NCI-H446 (cell line): ENCODE measurements at regions not wholly inside any gene's neighbourhood (a gene's known extent, or its start where the extent isn't known, plus 50 kb on each side); places are given as distances from the start of the nearest gene placed in this dataset.

ENCODE experiments used
- DNase-seq, 2 experiments: peaks; one replicate each; lab custom pipeline; 2025; lab: John Stamatoyannopoulos, UW

- DNase-seq: no peak
These were observed 251.7 kb downstream of the WNT5A start for GRCh38 chr3:55235416-55235815.

- no peak for DNase-seq
These were observed 260.4 kb downstream of the WNT5A start for GRCh38 chr3:55226696-55227095.

- no peak for DNase-seq
These were observed 268.5 kb downstream of the WNT5A start for GRCh38 chr3:55218577-55218976.

- DNase-seq: no peak
These were observed 279.4 kb downstream of the WNT5A start for GRCh38 chr3:55207744-55208143.

DNA sequence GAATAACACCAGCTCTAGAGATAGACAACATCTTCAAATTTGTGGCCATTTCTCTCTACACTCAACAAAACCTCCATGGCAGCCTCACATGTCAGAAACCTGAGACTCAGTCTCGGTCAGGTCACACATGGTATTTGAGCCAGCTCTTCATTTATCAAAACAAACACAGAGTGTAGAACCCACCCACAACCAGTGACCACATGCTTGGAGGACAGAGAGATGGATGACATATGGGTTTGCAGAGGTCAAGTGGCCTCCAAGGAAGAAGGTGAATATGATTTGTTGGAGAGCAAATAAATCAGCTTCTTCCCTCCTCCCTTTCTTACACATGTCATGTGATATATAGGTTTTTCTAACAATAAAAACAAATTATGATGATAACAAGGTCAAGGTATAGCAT, 278.1 kb upstream of the LRTM1 start:
- no peak for DNase-seq

DNA sequence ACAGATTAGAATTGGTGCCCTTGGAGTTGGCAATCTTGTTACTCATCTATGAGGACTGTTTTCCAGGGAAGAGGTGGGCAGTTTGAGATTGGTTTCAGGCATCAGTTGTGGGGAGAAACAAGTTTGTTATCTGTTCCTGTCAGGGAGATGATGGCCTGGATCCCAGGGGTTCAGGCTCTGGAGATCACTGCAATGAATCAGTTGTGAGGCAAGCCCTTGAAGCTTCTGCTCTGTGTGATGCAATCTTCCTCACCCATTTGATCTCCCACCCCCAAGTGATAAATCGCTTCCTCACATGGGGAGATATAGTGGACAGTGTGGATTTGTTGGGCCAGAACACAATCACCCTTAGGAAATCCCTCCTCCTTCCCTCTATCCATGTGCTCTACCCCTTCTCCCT, 276.6 kb upstream of the LRTM1 start:
- DNase-seq: no peak

DNA sequence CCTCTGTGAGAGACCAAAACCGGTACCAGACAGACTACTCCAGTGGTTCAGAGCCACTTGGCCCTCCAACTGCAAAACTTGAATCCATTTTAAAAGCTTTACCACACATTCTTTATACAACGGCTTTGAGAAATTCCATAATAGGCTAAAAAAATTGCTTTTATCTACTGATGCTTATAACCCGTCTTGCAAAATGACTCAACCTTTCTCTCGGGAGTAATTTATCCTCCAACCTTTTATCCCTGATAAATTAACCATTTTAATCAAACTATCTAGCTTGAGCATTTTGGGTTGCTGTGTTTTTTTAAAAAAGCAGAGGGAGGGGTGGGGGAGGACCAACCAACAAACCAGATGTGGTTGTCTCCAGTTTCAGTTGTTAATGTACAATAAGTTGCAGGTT, 275.7 kb upstream of the LRTM1 start:
- no peak for DNase-seq

- no peak for DNase-seq
These were observed 275.1 kb upstream of the LRTM1 start for GRCh38 chr3:55203006-55203405.

GRCh38 chr3:55202326-55202725, 274.5 kb upstream of the LRTM1 start:
- DNase-seq: no peak

GRCh38 chr3:55201779-55202178, 273.9 kb upstream of the LRTM1 start:
- DNase-seq: no peak

DNA sequence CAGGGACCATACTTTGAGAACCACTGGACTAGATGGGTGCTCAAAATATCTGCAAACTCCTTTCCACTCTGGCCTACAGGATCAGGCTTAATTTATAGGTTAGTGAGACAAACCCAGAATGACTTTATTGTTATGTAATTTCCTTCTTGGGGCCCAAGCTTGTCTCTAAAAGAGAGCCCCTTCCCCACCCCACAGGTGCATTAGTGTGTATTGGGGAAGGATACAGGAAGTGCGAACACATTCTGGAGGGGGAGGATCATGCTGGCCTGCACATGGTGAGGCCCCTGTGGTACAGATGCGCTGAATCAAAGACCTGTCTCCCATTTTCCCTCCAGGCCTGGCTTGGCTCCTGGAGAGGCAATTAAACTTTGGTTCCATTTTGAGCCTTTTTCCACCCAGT, 273.0 kb upstream of the LRTM1 start:
- no peak for DNase-seq

GRCh38 chr3:55198554-55198953, 270.7 kb upstream of the LRTM1 start:
- no peak for DNase-seq

DNA sequence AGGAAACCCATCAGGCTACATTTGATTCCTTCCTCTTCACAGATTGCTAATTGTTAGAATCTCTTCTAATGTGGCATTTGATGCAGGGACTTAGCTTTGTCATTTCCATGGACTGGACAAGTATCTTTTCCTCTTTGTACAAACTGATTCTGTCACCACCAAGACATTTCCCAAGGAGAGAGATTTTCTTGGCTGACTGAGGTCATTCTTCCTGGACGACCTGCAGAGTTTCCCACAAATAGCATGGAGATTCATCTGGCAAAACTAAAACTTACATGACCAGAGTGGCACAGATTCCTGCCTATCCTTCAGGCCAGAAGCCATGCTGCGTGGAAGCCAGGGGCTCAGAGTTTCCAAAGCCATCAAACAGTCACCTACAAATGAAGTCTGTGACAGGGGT, 269.2 kb upstream of the LRTM1 start:
- no peak for DNase-seq

DNA sequence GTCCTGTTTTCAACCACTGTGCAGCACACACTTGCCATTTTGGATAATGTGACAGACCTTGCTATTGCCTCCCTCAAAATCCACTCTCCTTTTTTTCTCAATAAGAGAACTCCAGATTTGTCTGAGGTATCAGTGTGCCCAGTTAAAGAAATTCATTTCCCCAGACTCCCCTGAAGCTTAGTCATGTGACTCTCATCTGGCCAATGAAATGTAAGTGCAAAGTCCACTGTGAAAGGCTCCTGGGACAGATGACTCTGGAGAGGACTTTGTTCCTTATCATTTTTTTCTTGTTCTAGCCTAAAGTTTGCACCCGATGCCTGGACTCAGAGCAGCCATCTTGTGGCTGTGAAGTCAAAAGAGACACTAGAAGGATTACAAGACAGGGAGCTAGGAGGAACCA, 268.6 kb upstream of the LRTM1 start:
- DNase-seq: no peak

- DNase-seq: no peak
These were observed 266.5 kb upstream of the LRTM1 start for GRCh38 chr3:55194376-55194775.

DNA sequence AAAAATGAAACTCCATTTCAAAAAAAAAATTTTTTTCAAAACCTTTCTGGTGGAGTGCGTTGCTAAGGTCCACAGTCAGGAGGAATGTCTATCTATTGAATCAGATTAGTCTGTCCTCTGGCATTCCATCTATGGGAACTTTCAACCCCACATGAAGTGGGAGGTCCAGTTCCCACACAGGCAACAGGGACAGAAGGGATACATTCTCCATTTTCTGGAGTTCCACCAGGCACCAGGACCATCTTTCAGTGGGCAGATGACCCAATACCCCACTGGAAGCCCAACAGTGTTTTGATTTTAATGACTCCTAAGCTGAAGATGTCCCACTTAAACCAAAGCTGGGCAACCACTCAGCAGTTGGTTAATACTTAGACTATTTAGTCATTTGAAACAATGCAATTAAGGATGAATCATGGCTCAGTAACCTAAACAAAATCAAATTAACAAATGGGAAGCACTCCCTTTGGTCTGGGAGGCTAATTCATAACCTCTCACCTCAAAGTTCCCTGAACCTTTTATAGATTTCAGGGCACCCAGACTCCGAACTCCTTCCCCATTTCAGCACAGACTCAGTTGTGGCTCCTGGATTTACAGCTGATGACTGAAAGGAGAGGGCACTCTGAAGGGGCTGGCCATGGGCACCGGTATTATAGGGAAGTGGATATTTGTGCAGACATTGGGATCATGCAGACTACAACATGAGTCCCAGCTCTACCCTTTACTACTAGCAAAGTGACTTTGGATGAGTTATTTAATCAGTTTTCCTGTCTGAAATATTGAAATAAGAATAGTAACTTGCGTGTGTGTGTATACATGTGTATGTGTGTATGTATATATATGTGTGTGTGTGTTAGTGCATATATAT, 264.3 kb upstream of the LRTM1 start:
- no peak for DNase-seq

GRCh38 chr3:55190331-55190730, 262.5 kb upstream of the LRTM1 start:
- no peak for DNase-seq

DNA sequence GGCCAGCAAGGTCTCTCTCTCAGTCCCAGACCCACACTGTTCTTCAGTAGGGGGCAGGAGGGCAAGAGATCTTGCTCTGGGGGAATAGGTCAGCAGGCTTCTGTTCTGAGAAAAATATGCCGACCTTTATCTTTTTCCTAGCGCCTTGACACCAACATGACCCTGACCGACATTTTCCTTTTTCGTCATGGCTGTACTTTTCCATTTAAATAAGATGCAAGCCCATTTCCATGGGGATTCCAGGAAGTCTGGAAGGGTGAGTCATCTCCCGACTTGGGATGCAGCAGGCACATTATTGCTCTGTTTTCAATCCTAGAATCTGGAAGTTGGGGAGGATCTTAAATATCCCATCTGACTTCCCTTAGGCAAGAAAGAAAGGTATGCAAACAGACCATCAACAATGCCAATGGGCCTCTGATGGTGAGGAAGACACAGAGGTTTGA, 261.5 kb upstream of the LRTM1 start:
- no peak for DNase-seq

GRCh38 chr3:55185380-55185779, 257.5 kb upstream of the LRTM1 start:
- no peak for DNase-seq

DNA sequence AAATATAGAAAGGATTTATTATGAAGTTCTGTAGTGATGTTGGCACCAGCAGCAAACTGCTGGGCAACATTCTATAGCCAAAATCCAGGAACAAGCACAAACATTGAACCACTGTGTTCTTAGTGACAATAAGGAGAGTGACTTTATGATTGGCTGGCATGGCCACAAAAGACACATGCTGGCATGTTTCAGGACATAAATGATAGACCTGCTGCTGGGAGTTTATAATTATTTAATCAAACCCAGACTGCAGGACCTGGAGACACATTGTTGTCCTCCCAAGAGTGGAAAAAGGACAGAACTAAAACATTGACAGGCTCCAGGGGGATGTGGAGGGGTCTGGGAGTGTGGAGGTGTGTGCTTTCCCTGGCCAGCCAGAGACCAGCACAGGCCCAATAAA, 255.3 kb upstream of the LRTM1 start:
- no peak for DNase-seq

- DNase-seq: peak in 1 of 2 experiments; percentile 32
These were observed 253.2 kb upstream of the LRTM1 start for GRCh38 chr3:55180936-55181535.

- no peak for DNase-seq
These were observed 252.3 kb upstream of the LRTM1 start for GRCh38 chr3:55180161-55180560.

GRCh38 chr3:55178336-55178735, 250.5 kb upstream of the LRTM1 start:
- DNase-seq: no peak

DNA sequence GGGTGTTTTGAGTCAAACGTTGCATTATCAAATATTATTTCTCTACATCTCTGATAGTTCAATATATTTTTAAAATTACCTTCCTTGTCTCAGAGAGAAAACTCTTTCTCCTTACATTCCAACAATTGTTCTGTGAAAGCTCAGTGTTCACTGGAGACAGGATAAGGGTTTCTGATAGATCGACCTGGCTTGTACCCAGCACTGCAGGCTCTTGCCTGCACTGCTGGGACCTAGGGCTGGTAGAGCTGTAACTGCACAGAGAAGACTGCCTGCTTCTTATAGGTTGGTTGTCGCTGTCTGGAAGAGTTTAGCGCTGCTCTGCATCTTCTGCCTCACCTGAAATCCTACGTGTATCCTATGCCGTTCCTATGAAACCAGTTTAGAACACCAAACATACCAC, 249.9 kb upstream of the LRTM1 start:
- DNase-seq: no peak
